CD14-positive monocyte (primary cell): ENCODE measurements at regions not wholly inside any gene's neighbourhood (a gene's known extent, or its start where the extent isn't known, plus 50 kb on each side); places are given as distances from the start of the nearest gene placed in this dataset.

ENCODE experiments used
- DNase-seq, 3 donors: peaks; one replicate each; pipeline ENCODE4 v3.0.0-alpha.2; 2011 to 2022
- H2AFZ ChIP-seq: 2 replicates; pipeline ENCODE4 v1.6.0; 2012; ENCODE audit warnings: mild to moderate bottlenecking, low read depth, low read length, inconsistent platforms; ENCODE audit not compliant: insufficient read depth, poor library complexity, severe bottlenecking
- H3K27ac ChIP-seq, 2 donors: 1 replicate in 1 of 2; 2 replicates in 1 of 2; pipeline ENCODE4 v1.5.1; 2012 to 2013; ENCODE audit warnings: low read length in 2 of 2, control low read depth in 1 of 2, inconsistent platforms in 1 of 2, low read depth in 1 of 2, mild to moderate bottlenecking in 1 of 2
- H3K27me3 ChIP-seq, 2 donors: one replicate each; pipeline versions ENCODE4 v1.6.0 to v1.6.1; 2011 to 2013; ENCODE audit warnings: low read length in 2 of 2; ENCODE audit not compliant: control insufficient read depth in 2 of 2, insufficient read depth in 2 of 2
- H3K36me3 ChIP-seq, 2 donors: replicated peaks in 1 of 2; 1 replicate in 1 of 2; 2 replicates in 1 of 2; pipeline versions ENCODE4 v1.5.1 to v1.6.1; 2012 to 2013; ENCODE audit warnings: low read length in 2 of 2, control low read depth in 1 of 2, inconsistent platforms in 1 of 2, mild to moderate bottlenecking in 1 of 2; ENCODE audit not compliant: insufficient read depth in 2 of 2, control insufficient read depth in 1 of 2
- H3K4me1 ChIP-seq, 2 donors: 1 replicate in 1 of 2; 2 replicates in 1 of 2; pipeline versions ENCODE4 v1.5.1 to v1.6.1; 2012 to 2013; ENCODE audit warnings: low read length in 2 of 2, control low read depth in 1 of 2, inconsistent platforms in 1 of 2, mild to moderate bottlenecking in 1 of 2, moderate library complexity in 1 of 2; ENCODE audit not compliant: insufficient read depth in 2 of 2, control insufficient read depth in 1 of 2
- H3K4me2 ChIP-seq: replicated peaks from 2 replicates; pipeline ENCODE3; 2012; ENCODE audit warnings: low read length, moderate library complexity, mild to moderate bottlenecking; ENCODE audit not compliant: poor library complexity, severe bottlenecking; ENCODE audit errors: extremely low read depth
- H3K4me3 ChIP-seq, 3 experiments: fragments of 200-600 bp in 1 of 3; sonication (generic) in 1 of 3; replicated peaks in 1 of 3; 1 replicate in 2 of 3; 2 replicates in 1 of 3; pipeline ENCODE4 v1.5.1; 2011 to 2013; ENCODE audit warnings: low read length in 3 of 3, mild to moderate bottlenecking in 3 of 3, control low read depth in 2 of 3, low read depth in 2 of 3, inconsistent platforms in 1 of 3, moderate library complexity in 1 of 3
- H3K79me2 ChIP-seq: 2 replicates; pipeline ENCODE4 v1.6.0; 2012; ENCODE audit warnings: mild to moderate bottlenecking, control low read depth, inconsistent platforms, low read length, moderate library complexity; ENCODE audit not compliant: insufficient read depth
- H3K9ac ChIP-seq: 2 replicates; pipeline ENCODE4 v1.6.0; 2017; ENCODE audit warnings: low read length, mild to moderate bottlenecking; ENCODE audit not compliant: insufficient read depth, poor library complexity, severe bottlenecking
- H3K9me3 ChIP-seq, 2 donors: replicated peaks in 1 of 2; 1 replicate in 1 of 2; 2 replicates in 1 of 2; pipeline versions ENCODE4 v1.5.1 to v1.6.1; 2012 to 2013; ENCODE audit warnings: low read length in 2 of 2, control low read depth in 1 of 2; ENCODE audit not compliant: control insufficient read depth in 1 of 2, insufficient read depth in 1 of 2
- H4K20me1 ChIP-seq: 2 replicates; pipeline ENCODE4 v1.6.0; 2012; ENCODE audit warnings: mild to moderate bottlenecking, low read length, control low read depth, moderate library complexity; ENCODE audit not compliant: insufficient read depth
- H3K27ac Mint-ChIP-seq, 7 donors: one replicate each; pipeline ENCODE4 v1.8.0; 2020; ENCODE audit warnings: mild to moderate bottlenecking in 7 of 7, mixed read lengths in 7 of 7, moderate library complexity in 6 of 7, inconsistent platforms in 2 of 7
- H3K27me3 Mint-ChIP-seq, 3 donors: one replicate each; pipeline ENCODE4 v1.8.0; 2021 to 2022; ENCODE audit warnings: low read depth in 3 of 3, mild to moderate bottlenecking in 3 of 3, mixed read lengths in 3 of 3, moderate library complexity in 3 of 3, inconsistent platforms in 1 of 3
- H3K36me3 Mint-ChIP-seq, 2 donors: one replicate each; pipeline ENCODE4 v1.8.0; 2020; ENCODE audit warnings: mixed read lengths in 2 of 2, inconsistent platforms in 1 of 2, mild to moderate bottlenecking in 1 of 2
- H3K4me1 Mint-ChIP-seq: one replicate; pipeline ENCODE4 v1.8.0; 2020; ENCODE audit warnings: mild to moderate bottlenecking, mixed read lengths
- H3K4me3 Mint-ChIP-seq, 2 donors: one replicate each; pipeline ENCODE4 v1.8.0; 2020; ENCODE audit warnings: mild to moderate bottlenecking in 2 of 2, mixed read lengths in 2 of 2, moderate library complexity in 1 of 2
- H3K9me3 Mint-ChIP-seq, 7 donors: one replicate each; pipeline ENCODE4 v1.8.0; 2020 to 2022; ENCODE audit warnings: mixed read lengths in 7 of 7, mild to moderate bottlenecking in 6 of 7, moderate library complexity in 6 of 7, inconsistent platforms in 2 of 7
- CTCF ChIP-seq: fragments of 200-600 bp; IDR thresholded peaks from one replicate; pipeline ENCODE4 v1.8.0; 2022; ENCODE audit warnings: antibody characterized with exemption, mild to moderate bottlenecking
- WGBS: methylation state at CpG from one replicate; pipeline ENCODE4 v1.1.5; 2013; ENCODE audit warnings: missing lambda C conversion rate; ENCODE audit not compliant: insufficient coverage; 5-methylcytosine and 5-hydroxymethylcytosine counted together
- intact Hi-C, 2 donors: fragments of 100-400 bp; cut with micrococcal nuclease; formaldehyde crosslinking; loops; one replicate each; pipeline versions ENCODE4 v1.15.0 to v1.15.1; 2023

GRCh38 chr21:34222031-34222335, 141.8 kb upstream of the KCNE2 start:
- H3K36me3 Mint-ChIP-seq: no peaks in the 10 kb centered on the region
- H3K27ac ChIP-seq: no peak overlapping the region
- no peak for DNase-seq
- TF ChIP-seq CTCF: no peak
- H3K4me3 ChIP-seq: no peak overlapping the region
- no peak overlapping the region for H3K4me2 ChIP-seq
- 98% methylated on average over 14 of the region's 14 CpGs for WGBS
- H3K9ac ChIP-seq: no peak overlapping the region
- no peak overlapping the region for H3K4me3 Mint-ChIP-seq
- peaks cover 0 to 8% (median 3%) of the 10 kb centered on the region in 7 donors for H3K9me3 Mint-ChIP-seq
- peaks cover 0 to 4% (median 2%) of the 10 kb centered on the region in 3 donors for H3K27me3 Mint-ChIP-seq
- H3K4me1 Mint-ChIP-seq: peaks cover 20% of the 10 kb centered on the region
- no peaks in the 10 kb centered on the region for H3K27me3 ChIP-seq
- peaks cover 17 to 18% of the 10 kb centered on the region in 2 donors for H3K4me1 ChIP-seq
- no peaks in the 10 kb centered on the region for H3K36me3 ChIP-seq
- peak overlapping the region in 1 of 7 donors; percentile 89 for H3K27ac Mint-ChIP-seq
- intact Hi-C loops: no loop called here
- no peaks in the 10 kb centered on the region for H4K20me1 ChIP-seq
- no peak overlapping the region for H2AFZ ChIP-seq
- no peaks in the 10 kb centered on the region for H3K79me2 ChIP-seq
- H3K9me3 ChIP-seq: no peaks in the 10 kb centered on the region

- intact Hi-C loops: no loop called here
- Mint-ChIP-seq H3K36me3 (no peaks in the 10 kb centered on the region), H3K4me3 (no peak overlapping the region), H3K27me3 (peaks cover 0 to 4% (median 2%) of the 10 kb centered on the region in 3 donors), H3K27ac (peak overlapping the region; percentile 41 to 89 (median 84)), H3K4me1 (peaks cover 20% of the 10 kb centered on the region), H3K9me3 (peaks cover 0 to 8% (median 3%) of the 10 kb centered on the region in 7 donors)
- no peaks in the 10 kb centered on the region for H3K36me3 ChIP-seq
- H2AFZ ChIP-seq: no peak overlapping the region
- WGBS: no CpG with 5 or more reads among the region's 2 CpGs
- peak; percentile 47 to 62 (median 59) for DNase-seq
- no peaks in the 10 kb centered on the region for H3K79me2 ChIP-seq
- H3K4me2 ChIP-seq: peak overlapping the region; percentile 32
- peak overlapping the region; percentile 69 to 74 for H3K27ac ChIP-seq
- no peak overlapping the region for H3K9ac ChIP-seq
- no peaks in the 10 kb centered on the region for H3K27me3 ChIP-seq
- no peaks in the 10 kb centered on the region for H3K9me3 ChIP-seq
- H3K4me1 ChIP-seq: peaks cover 17 to 18% of the 10 kb centered on the region in 2 donors
- H3K4me3 ChIP-seq: peak overlapping the region in 1 of 3 experiments; percentile 13
- TF ChIP-seq CTCF: no peak
- no peaks in the 10 kb centered on the region for H4K20me1 ChIP-seq
Observed at GRCh38 chr21:34223376-34223775, 140.4 kb upstream of the KCNE2 start.
